HG03280 (cell line): ENCODE measurements at regions not wholly inside any gene's neighbourhood (a gene's known extent, or its start where the extent isn't known, plus 50 kb on each side); places are given as distances from the start of the nearest gene placed in this dataset.

ENCODE experiments used
- ATAC-seq: cut with Tn5 transposase; IDR thresholded peaks from one replicate; pipeline ENCODE4 v1.9.1; 2021; ENCODE audit warnings: mild to moderate bottlenecking, moderate library complexity; ENCODE audit not compliant: unreplicated experiment

DNA sequence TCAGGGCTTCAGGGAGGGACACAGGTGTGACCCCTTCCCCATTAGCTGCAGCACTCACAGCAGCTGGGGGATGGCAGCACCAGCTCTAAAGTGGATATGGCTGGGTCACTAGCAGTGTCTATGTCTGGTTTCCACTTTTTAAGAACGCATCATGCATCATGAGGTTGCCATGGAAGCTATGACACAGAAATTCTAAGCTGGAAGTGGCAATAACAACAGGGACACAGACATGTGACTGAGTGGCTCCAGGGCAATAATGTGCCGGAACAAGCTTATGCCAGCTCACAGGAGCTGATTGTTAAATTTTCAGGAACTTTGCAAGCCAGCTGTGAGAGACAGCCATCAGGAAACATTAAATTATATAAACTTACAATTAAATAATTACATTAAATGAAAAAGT is 51.2 kb upstream of the NFASC start:
- no peak for ATAC-seq
